Occipital lobe (tissue), 1 donor: ENCODE measurements at regions not wholly inside any gene's neighbourhood (a gene's known extent, or its start where the extent isn't known, plus 50 kb on each side); places are given as distances from the start of the nearest gene placed in this dataset.

Experiments used
- DNase-seq: peaks from one replicate; lab custom pipeline; 2025; lab: John Stamatoyannopoulos, UW

- DNase-seq, result no peak
Measured at GRCh38 chr22:19574247-19574646, 50.0 kb upstream of the CLDN5 start.

- DNase-seq, result no peak
Measured at GRCh38 chr22:19576460-19577421, 52.5 kb upstream of the CLDN5 start.

GRCh38 chr22:19577422-19577966 lies 53.3 kb upstream of the CLDN5 start:
- DNase-seq, result no peak

GRCh38 chr22:19578180-19579004 lies 54.2 kb upstream of the CLDN5 start:
- no peak for DNase-seq

- DNase-seq, result no peak
Measured at GRCh38 chr22:19579115-19579811, 55.1 kb upstream of the CLDN5 start.

- no peak for DNase-seq
Measured at GRCh38 chr22:19579880-19580279, 55.7 kb upstream of the CLDN5 start.

- DNase-seq, result no peak
Measured at GRCh38 chr22:19580291-19580890, 56.2 kb upstream of the CLDN5 start.

GRCh38 chr22:19582033-19582693 lies 58.0 kb upstream of the CLDN5 start:
- DNase-seq, result no peak

GRCh38 chr22:19586922-19587684 lies 62.9 kb upstream of the CLDN5 start:
- DNase-seq, result no peak

- no peak for DNase-seq
Measured at GRCh38 chr22:19590696-19591095, 66.5 kb upstream of the CLDN5 start.

- no peak for DNase-seq
Measured at GRCh38 chr22:19591568-19591967, 67.4 kb upstream of the CLDN5 start.

GRCh38 chr22:19592464-19592863 lies 68.3 kb upstream of the CLDN5 start:
- no peak for DNase-seq

- DNase-seq, result no peak
Measured at GRCh38 chr22:19593991-19594569, 69.9 kb upstream of the CLDN5 start.

- no peak for DNase-seq
Measured at GRCh38 chr22:19595532-19595931, 71.3 kb upstream of the CLDN5 start.

GRCh38 chr22:19596680-19597398 lies 72.6 kb upstream of the CLDN5 start:
- DNase-seq, result no peak

GRCh38 chr22:19597399-19597735 lies 73.2 kb upstream of the CLDN5 start:
- no peak for DNase-seq

- DNase-seq, result no peak
Measured at GRCh38 chr22:19598054-19598855, 74.0 kb upstream of the CLDN5 start.

GRCh38 chr22:19599004-19599403 lies 74.8 kb upstream of the CLDN5 start:
- no peak for DNase-seq
